A673 (cell line): ENCODE measurements at regions not wholly inside any gene's neighbourhood (a gene's known extent, or its start where the extent isn't known, plus 50 kb on each side); places are given as distances from the start of the nearest gene placed in this dataset.

ENCODE experiments used
- BruUV-seq: library from RNA; stranded (reverse); fragments of 400-500 nt; replicated peaks from 2 replicates; lab custom pipeline; 2021; lab: Mats Ljungman, UMichigan
- CTCF ChIA-PET: fragments of 300-600 bp; sonication (Branson Sonifier 250); formaldehyde crosslinking; loops from one replicate; lab custom pipeline; 2022; ENCODE audit warnings: antibody characterized with exemption; lab: Charles Lee
- POLR2A ChIA-PET: fragments of 300-600 bp; sonication (Branson Sonifier 250); formaldehyde crosslinking; loops from one replicate; lab custom pipeline; 2022; ENCODE audit warnings: antibody characterized with exemption; ENCODE audit not compliant: low non-redundant PET; lab: Charles Lee
- DNase-seq: peaks from one replicate; pipeline ENCODE4 v3.0.0-alpha.2; 2015; ENCODE audit warnings: low spot score
- H3K27ac ChIP-seq: fragments of 200-600 bp; sonication (generic); 2 replicates; pipeline ENCODE4 v1.5.1; 2016; ENCODE audit warnings: mixed run types, low read depth, mild to moderate bottlenecking, mixed read lengths, antibody characterized with exemption, low read length; ENCODE audit not compliant: poor library complexity, severe bottlenecking
- H3K27me3 ChIP-seq: fragments of 200-600 bp; sonication (generic); replicated peaks from 2 replicates; pipeline ENCODE4 v1.6.1; 2017; ENCODE audit warnings: mixed run types, low read depth, mild to moderate bottlenecking, mixed read lengths, antibody characterized with exemption, low read length; ENCODE audit not compliant: insufficient read depth, poor library complexity
- H3K36me3 ChIP-seq: fragments of 200-600 bp; sonication (generic); 2 replicates; pipeline ENCODE4 v1.6.1; 2016; ENCODE audit warnings: mixed run types, mild to moderate bottlenecking, mixed read lengths, antibody characterized with exemption, low read length; ENCODE audit not compliant: insufficient read depth, poor library complexity, severe bottlenecking
- H3K4me1 ChIP-seq: fragments of 200-600 bp; sonication (generic); 2 replicates; pipeline ENCODE4 v1.6.1; 2017; ENCODE audit warnings: mixed run types, mild to moderate bottlenecking, mixed read lengths, antibody characterized with exemption, low read length; ENCODE audit not compliant: insufficient read depth, poor library complexity, severe bottlenecking
- H3K4me3 ChIP-seq: fragments of 200-600 bp; sonication (generic); 2 replicates; pipeline ENCODE4 v1.5.1; 2016; ENCODE audit warnings: low read depth, mixed run types, mild to moderate bottlenecking, mixed read lengths, low read length; ENCODE audit not compliant: poor library complexity, severe bottlenecking
- H3K9me3 ChIP-seq: fragments of 200-600 bp; sonication (generic); 2 replicates; pipeline ENCODE4 v1.6.1; 2016; ENCODE audit warnings: mixed run types, low read depth, mild to moderate bottlenecking, mixed read lengths, antibody characterized with exemption, low read length; ENCODE audit not compliant: poor library complexity, severe bottlenecking
- EZH2 ChIP-seq: fragments of 200-600 bp; sonication (generic); IDR thresholded peaks from 2 replicates; pipeline ENCODE4 v1.6.1; 2017; ENCODE audit warnings: borderline replicate concordance, low read depth, mild to moderate bottlenecking, mixed read lengths, antibody characterized with exemption, low read length; ENCODE audit not compliant: poor library complexity, severe bottlenecking
- intact Hi-C: fragments of 100-400 bp; cut with micrococcal nuclease; formaldehyde crosslinking; loops from one replicate; pipeline ENCODE4 v1.10.0; 2022; ENCODE audit not compliant: unreplicated experiment
- TF ChIP-seq, protein P1 (sequence below): fragments of 300-800, 200-600 bp; sonication (generic); conservative IDR thresholded peaks from 2 replicates; pipeline ENCODE4 v1.5.1; 2017; ENCODE audit warnings: low read depth, mild to moderate bottlenecking, antibody characterized with exemption, low read length, moderate library complexity, mixed read lengths

DNA sequence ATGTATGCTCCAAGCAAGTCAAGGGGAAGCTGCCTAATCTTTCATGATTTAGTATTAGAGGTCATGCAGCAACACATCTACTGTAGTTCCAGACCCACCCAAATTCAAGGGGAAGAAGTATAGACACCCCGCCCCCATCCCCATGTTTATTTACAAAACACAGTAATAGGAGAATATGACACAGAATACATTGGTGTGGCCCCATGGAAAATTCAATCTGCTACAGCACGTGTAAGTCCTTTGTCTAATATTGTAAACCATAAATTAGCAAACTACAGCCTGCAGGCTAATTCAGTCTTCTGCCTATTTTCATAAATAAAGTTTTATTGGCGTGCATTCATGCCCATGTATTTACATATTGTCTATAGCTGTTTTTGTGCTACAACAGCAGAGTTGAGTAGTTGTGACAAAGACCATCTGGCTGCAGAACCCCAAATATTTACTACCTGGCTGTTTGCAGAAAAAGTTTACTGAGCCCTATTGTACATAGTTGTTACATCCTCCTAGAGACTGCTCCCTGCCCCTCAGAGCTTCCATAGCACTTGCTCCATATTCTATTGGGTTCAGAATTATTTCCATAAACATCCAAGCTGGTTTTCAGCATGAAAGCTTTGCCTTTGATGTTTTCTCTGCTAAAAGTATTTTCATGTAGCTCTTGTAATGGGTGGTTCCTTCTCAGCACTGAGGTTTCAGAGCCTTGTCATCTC lies 326.8 kb upstream of the CPEB2 start:
- ChIA-PET POLR2A (no interaction called here), CTCF (no interaction called here)
- TF ChIP-seq EZH2: no peak
- TF ChIP-seq, protein P1, sequence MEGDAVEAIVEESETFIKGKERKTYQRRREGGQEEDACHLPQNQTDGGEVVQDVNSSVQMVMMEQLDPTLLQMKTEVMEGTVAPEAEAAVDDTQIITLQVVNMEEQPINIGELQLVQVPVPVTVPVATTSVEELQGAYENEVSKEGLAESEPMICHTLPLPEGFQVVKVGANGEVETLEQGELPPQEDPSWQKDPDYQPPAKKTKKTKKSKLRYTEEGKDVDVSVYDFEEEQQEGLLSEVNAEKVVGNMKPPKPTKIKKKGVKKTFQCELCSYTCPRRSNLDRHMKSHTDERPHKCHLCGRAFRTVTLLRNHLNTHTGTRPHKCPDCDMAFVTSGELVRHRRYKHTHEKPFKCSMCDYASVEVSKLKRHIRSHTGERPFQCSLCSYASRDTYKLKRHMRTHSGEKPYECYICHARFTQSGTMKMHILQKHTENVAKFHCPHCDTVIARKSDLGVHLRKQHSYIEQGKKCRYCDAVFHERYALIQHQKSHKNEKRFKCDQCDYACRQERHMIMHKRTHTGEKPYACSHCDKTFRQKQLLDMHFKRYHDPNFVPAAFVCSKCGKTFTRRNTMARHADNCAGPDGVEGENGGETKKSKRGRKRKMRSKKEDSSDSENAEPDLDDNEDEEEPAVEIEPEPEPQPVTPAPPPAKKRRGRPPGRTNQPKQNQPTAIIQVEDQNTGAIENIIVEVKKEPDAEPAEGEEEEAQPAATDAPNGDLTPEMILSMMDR: no peak
- Histone ChIP-seq H3K4me3 (no peak overlapping the region), H3K4me1 (peaks cover 7% of the 10 kb centered on the region), H3K27ac (no peak overlapping the region), H3K36me3 (no peaks in the 10 kb centered on the region), H3K27me3 (no peaks in the 10 kb centered on the region), H3K9me3 (no peaks in the 10 kb centered on the region)
- BruUV-seq: no TSS peak
- intact Hi-C loops: no loop called here
- DNase-seq: no peak

- intact Hi-C loops: no loop called here
- no peak for DNase-seq
- no peaks in the 10 kb centered on the region for H3K27me3 ChIP-seq
- BruUV-seq: no TSS peak
- no peaks in the 10 kb centered on the region for H3K9me3 ChIP-seq
- H3K27ac ChIP-seq: no peak overlapping the region
- no peaks in the 10 kb centered on the region for H3K36me3 ChIP-seq
- no peak overlapping the region for H3K4me3 ChIP-seq
- POLR2A ChIA-PET: no interaction called here
- TF ChIP-seq, protein P1: no peak
- TF ChIP-seq EZH2: no peak
- CTCF ChIA-PET: no interaction called here
- H3K4me1 ChIP-seq: peaks cover 7% of the 10 kb centered on the region
Measured at GRCh38 chr4:14679906-14680305, 322.4 kb upstream of the CPEB2 start.

- no peak for DNase-seq
- intact Hi-C loops: no loop called here
- H3K36me3 ChIP-seq: no peaks in the 10 kb centered on the region
- H3K27me3 ChIP-seq: no peaks in the 10 kb centered on the region
- CTCF ChIA-PET: no interaction called here
- H3K4me3 ChIP-seq: no peak overlapping the region
- H3K4me1 ChIP-seq: peaks cover 7% of the 10 kb centered on the region
- H3K27ac ChIP-seq: no peak overlapping the region
- TF ChIP-seq EZH2: no peak
- TF ChIP-seq, protein P1: no peak
- no TSS peak for BruUV-seq
- no peaks in the 10 kb centered on the region for H3K9me3 ChIP-seq
- POLR2A ChIA-PET: no interaction called here
Measured at GRCh38 chr4:14681330-14681729, 321.0 kb upstream of the CPEB2 start.
